Erythroblast (primary cell): ENCODE measurements at regions not wholly inside any gene's neighbourhood (a gene's known extent, or its start where the extent isn't known, plus 50 kb on each side); places are given as distances from the start of the nearest gene placed in this dataset.

Experiments
- GATA1 ChIP-seq: IDR thresholded peaks from 2 replicates; pipeline ENCODE4 v1.6.1; 2011; ENCODE audit warnings: low read depth, mild to moderate bottlenecking, control low read depth, low read length, moderate library complexity
- POLR2A ChIP-seq: IDR thresholded peaks from 2 replicates; pipeline ENCODE4 v1.6.1; 2011; ENCODE audit warnings: mild to moderate bottlenecking, low read length

- no peak for TF ChIP-seq POLR2A
- no peak for TF ChIP-seq GATA1
These were observed 144.0 kb upstream of the OBI1 start for GRCh38 chr13:78802912-78803311.
